Esophagus mucosa (tissue), 1 donor: ENCODE measurements at regions not wholly inside any gene's neighbourhood (a gene's known extent, or its start where the extent isn't known, plus 50 kb on each side); places are given as distances from the start of the nearest gene placed in this dataset.

ENCODE experiments used
- ATAC-seq: fragments of 200-7000 bp; cut with Tn5 transposase; one replicate; pipeline ENCODE4 v1.9.1; 2020
- donor health status: DM: yes; HTN: yes; CAD: no.

DNA sequence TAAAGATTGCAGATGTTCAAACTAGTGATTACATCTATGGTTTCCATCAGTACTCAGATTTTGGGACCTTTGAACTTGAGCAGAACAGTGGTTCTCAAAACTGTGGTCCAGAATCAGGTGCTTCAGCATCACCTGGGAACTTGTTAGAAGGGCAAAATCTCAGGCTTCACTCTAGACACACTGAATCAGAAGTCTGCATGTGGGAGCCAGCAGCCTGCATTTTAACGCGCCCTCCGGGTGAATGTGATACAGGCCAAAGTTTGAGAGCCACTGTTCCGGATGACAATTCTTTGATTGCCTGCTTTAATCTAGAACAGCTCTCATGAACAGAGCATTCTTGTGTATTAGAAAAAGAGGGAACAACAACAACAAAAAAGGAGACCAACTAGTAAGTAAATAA is 261.7 kb downstream of the GPD2 start:
- ATAC-seq = no peak

DNA sequence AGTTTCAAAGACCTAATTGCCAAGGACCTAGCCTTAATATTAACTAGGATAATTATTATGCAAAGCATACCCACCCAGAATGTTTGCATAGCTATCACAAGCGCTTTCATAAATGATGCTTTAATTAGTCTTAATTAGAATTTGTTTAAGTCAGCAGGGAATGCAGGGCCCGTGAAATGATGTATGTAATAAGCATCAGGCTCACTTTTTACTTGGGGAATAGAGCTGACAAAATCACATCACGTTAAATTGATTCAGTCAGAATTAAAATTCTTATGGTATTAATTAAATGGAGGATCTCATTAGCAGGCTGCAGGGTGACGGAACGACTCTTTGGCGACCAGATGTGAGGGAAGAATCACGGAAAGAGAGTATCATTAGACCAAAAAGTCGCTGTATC is 264.5 kb downstream of the GPD2 start:
- ATAC-seq = no peak

DNA sequence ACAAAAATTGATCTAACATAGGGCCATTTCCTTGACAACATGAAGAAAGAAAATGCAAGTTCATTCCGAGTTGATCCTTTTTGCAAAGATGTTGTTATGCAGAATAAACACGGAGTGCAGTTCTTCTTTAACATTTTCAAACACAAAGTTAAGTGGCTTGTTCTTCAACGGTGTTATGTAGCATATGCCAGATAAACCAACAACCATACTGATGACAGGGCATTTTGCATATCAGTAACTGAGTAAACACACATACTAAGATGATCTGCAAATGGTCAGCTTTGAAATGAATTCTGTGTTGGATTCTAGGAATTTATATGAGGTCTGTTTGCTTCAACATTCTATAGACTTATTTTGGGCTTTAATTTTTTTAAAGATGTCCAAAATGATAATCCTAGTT is 266.4 kb downstream of the GPD2 start:
- ATAC-seq = no peak

DNA sequence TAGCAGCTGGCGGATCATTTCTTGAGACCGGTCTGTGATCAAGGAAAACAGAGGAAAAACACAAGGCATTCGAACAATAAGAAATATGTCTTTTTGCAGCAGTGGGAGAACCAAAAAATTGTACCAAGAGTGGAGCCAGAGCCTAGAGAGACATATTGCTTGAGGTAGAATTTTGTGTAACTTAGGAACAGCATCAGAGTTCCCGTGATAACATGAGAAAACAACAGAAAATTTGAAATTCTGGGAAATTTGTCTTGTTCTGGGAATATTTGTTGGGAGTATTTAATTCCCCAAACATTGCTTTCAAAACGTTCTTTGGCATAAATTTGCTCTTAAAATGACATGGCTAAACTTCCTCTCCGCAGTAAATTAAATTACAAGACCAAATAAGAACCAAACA is 267.5 kb downstream of the GPD2 start:
- no peak for ATAC-seq

DNA sequence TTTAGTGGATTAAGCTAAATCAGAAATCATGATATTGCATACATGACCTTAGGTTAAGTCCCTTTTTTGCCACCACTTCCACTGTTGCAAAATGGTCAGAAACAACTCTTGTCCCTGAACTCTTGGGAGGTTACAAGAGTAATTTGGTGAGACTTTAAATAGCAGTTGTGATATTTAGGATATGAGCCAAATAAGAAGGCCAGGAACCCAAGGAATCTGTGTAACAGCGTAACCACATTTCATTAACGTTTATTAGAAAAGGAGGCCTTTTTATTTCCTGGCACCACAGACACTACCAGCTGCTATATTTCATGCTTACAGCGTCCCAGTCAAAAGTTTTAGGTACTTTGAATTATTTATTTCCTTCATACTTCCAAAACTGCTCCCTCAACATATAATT is 268.0 kb downstream of the GPD2 start:
- no peak for ATAC-seq

DNA sequence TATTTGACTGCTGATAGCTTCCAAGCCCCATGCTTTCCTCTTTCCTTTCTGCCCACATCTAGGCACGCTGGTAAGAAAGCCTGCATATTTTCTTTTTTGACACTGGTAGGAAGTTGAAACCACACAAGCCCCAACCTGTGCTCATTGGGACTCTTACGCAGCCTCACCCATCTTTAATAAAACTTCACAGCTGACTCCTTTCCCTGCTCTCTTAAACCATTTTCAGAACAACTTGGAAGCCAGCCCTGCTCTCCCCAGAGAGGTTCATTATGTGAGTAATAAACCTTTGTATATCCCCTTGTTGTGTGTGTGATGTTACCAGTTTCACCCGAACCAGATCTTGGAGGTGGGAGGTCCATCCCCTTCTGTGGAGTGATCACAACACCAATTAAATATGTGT is 268.4 kb downstream of the GPD2 start:
- no peak for ATAC-seq

DNA sequence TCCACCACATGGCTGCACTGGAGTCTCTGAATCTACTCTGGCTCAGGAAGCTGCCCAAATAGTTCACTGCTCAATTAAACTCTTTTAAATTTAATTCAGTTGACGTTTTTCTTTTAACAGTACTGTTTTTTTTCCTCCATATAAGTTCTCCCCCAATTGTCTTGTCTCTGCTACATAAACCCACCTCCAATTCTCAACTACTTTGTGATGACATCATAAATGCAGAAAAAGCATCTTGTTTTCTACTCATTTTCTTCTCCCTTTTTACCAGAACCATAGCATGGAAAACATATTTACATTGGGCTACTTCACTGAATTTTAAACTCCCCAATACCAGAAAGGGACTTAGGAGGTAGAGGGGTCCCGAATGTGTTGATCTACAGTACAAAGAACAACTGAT is 270.4 kb downstream of the GPD2 start:
- ATAC-seq = no peak

DNA sequence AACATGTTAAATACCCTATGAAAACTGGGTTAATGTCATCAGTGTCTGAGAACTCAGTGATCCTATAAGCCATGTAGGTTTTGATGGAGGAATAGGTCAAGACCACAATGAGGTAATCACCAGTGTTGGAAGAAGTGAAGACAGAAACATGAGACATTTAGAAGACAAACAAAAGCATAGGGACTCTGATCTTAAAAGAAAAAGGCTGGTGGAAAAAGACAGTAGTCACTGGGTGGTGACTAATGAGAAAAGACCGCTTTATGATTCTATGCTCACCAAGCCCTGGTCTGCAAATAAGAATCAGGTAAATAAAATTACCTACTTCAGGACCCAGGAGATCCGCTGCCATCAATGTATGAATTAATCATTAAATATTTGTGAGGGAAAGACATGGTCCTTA is 271.9 kb downstream of the GPD2 start:
- no peak for ATAC-seq

DNA sequence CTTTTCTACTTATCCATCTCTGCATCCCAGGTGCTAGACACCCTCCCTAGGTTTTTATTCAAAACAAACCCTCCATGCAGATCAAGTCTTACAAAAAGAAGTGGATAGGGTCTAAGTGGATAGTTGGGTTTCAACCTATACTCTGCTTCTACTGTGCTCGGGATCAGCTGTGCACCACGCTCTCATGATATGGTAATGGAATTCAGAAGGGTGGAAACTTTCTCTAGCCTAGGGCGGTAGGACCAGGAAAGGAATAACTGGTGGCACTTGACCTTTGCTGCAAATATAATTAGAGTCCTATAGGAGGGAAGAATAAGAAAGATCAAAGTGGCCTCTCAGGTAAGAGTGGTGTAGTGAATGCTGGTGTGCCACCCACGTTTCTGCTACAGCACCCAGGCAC is 272.9 kb downstream of the GPD2 start:
- ATAC-seq = no peak

DNA sequence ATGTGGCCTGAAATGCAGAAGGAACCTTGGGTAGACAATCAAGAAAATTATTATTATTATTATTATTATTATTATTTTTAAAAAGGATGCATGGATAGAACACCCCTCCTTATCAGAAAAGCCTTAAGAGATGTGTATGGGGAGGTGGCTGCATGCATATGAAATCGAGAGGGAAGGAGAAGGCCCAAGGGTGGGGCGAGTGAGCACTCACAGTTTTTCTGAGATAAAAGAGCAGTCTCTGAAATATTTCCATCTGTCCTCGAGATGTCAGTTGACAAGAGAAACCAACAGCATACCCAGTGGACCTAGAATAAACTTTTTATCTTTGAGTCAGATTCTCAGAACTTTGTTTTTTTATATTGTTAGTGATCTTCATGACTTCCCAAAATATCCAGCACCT is 282.9 kb downstream of the GPD2 start:
- ATAC-seq = no peak

DNA sequence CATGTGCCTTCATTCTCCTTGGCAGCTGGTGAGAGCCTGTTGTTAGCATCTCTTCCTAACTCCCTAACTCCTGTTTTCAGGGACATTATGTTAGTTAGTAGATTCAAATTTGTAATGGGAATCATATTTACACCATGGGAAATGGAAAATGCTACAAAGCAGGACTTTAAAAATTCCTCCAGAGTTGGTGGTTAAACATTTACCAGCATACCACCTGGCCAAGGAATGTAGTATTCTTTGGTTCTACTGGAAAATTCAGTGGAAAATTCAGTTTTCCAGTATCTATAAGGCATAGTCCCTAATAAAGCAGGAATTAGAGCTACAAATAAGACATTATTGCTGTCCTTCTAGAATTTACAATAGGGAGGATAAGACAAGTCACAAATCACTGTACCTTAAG is 291.7 kb downstream of the GPD2 start:
- no peak for ATAC-seq

DNA sequence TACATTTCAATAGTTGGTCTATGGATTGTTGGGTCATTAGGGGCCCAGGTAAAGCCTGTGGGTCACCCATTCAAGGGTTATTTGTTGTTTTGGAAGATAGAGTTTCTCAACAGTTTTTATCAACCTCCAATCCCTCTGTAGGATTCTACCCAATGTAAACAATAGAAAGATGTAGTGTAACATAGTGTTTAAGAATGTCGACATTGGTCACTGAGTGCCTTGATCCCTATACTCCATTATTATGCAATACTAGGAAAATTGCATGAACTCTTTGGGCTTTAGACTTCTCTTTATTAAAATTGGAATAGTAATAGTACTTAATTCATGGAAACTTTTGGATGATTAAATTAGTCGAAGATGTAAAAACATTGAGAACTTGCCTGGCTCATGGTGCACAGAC is 292.1 kb downstream of the GPD2 start:
- ATAC-seq = no peak

DNA sequence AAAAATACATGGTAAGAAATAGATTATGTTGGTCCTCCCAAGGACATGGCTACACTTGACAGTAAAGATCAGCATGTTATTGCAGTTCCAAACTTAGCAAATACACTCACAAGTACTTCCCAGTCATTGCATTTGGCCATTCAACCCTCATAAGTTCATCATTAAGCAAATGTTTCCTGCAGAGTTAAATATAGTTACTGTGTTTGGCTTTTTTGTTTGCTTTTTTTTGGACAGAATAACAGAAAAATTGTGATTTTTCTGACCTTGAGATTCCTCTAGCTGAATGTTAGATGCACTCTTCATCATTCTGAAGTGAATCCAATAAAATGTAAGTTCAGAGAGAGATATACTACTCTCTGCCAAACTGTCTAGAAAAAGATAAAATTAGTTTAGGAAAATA is 295.3 kb downstream of the GPD2 start:
- ATAC-seq = no peak

DNA sequence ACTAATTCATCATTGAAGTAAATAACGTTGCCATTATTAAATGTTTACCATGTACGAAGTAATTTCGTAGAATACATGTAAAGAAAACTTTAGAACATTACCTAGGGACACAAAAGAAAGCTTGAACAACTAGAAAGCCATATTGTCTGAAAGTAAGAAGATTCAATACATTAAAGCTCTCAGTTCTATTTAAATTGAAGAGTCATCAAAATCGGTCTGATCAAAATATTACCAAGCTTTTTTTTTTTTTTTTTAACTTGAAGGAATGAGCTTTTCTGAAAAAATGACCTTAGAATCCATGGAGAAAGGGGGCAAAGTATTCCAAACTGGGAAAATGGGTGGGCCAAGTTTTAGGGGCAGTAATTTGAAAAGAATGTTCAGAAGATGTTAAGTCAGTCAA is 300.8 kb downstream of the GPD2 start:
- no peak for ATAC-seq

DNA sequence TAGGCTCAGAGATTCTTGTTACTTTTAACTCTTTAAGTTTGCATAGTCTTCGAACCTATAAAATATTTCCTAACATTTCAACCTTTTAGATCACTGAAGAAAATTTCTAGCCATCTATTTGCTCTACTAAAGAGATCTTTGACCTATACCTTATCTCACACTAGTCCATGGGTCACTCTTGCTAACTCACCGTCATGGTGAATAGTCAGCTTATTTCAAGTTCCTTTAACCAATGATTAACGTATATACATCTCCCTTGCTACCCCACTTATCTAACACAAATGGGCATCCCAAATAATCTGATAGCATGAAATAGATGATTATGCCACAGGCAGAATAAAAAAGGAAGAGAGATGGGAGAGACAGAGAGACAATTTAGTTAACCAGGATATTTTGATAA is 303.1 kb downstream of the GPD2 start:
- no peak for ATAC-seq

DNA sequence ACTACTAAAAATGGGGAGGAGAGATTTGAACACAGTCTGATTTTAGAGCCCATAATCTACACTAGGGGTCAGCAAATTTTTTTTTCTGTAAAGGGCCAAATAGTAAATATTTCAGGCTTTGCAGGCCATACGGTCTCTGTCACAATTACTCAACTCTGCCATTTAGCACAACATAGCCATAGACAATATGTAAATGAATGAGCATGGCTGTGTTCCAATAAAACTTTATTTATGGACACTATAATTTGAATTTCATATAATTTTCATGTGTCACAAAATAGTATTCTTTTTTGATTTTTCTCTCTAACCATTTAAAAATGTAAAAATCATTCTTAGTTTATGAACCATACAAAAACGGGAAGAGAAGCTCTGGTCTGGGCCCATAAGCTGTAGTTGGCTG is 309.4 kb downstream of the GPD2 start:
- no peak for ATAC-seq

DNA sequence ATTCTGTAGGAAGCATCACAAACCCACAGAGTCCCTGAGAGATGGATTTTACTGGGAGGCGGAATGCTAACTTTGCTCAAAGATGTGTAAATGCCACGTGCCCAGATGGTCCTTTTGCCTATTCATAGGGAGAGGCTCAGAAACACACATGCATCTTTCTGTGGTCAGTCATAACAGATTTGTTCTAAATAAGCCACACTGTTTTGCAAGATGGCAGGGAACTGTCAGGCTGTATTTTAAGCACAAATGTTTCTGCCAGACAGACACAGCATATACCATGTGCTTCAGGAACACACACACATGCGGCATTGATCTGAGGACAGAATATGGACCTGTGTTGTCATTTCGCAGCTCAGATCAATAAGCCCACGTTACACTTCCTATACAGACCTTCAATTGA is 312.0 kb downstream of the GPD2 start:
- no peak for ATAC-seq

DNA sequence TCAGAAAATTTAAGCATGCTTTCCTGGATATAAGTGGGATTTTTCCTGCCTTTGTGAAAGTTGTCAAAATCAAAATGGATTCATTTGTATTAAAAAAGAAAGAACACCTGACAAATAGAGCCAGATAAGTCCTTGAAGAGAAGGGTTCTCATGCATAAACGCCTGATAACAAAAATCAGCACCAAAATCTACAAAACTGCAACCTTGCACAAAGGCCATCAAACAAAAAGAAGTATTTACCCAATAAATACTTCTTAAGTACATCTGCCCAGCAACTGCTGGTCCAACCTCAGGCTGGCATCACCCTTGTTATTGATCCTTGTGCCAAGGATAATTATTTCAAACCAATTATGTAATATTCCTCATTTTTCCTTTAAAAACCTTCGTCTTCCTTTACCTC is 315.9 kb downstream of the GPD2 start:
- no peak for ATAC-seq

DNA sequence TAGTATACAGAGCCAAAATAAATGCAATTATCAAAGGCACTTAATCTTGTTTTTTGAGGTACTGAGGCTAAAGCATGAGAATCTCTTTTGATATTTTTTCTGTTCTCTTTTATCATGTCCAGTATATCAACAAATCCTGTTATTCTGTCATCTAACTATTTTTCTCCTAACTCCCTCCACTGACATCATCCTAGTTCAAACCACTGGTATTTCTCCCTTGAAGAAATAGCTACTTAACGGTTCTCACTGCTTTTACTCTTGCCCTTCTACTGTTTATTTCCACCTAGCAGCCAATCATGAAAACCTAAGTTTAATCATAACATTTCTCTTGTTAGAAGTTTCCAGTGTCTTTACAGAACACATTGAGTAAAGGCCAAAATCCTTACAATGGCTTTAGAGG is 317.6 kb downstream of the GPD2 start:
- no peak for ATAC-seq

DNA sequence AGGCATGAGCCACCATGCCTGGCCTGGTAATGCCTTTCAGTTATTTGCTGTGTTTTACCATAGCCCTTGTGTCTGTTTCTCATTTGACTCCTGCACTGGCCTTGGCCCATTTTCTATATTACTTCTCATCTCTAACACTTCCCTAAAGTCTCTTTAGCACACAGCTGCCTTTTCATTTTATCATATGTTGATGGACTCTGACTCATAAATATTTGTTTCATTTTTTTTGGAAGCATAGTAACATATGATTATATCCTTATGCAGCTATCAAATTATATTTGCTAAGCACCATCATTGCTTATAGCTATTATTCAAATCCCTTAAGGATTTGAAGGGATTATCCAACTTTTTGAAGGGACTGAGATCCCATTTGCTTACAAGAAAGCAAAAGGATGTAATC is 320.3 kb downstream of the GPD2 start:
- ATAC-seq = no peak

DNA sequence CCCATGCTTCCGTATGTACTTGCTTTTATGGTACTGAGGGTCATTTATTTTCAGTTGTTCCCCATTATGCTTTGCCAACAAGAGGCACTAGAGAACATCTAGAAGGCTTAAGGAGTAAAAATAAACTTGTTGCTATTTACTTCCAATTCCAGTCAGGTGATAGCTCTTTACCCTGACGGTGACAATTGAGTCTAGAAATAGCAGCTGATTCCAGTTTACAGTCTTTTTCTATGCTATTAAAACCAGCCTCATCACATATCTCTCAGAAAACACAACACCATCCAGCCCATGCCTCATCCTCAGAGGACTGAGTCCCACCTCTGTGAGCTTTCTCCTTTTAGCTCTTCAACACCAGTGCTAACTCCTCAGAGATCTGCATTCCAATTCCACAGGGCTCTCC is 327.0 kb downstream of the GPD2 start:
- ATAC-seq = no peak

DNA sequence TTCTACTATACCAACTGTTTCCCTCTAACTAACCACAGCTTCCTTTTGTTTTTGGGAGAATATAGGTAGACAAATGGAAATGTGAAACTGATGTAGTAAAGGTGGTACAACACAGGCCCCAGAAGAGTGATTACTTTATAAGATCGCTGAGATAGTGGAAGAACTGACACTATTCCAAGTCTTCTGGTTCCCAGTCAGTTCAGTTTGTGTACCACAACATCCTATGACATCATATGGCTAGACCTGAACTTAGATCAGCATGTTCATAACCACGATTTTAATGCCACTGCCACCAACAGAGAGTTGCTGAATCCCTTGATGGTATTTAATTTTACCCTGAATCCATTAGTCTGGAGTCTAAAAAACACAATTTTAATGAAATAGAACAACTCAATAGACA is 328.9 kb downstream of the GPD2 start:
- no peak for ATAC-seq

DNA sequence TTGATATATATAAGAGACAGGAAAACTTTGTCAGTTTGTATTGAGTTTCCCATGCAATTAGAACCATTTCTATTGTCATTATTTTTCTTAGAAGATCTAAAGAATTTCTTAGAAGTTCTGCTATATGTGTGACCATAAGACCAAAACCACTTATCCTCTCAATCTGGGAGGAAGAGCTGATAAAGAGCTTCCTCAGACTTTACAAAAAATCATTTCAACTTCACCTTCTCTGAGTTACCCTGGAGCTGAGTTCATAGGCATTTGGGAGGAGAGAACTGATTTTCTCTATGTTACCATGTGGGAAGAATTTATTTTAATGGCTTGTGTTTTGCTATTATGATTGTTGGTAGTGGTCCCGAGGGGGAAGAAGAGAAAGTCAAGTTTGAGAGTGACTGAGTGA is 329.3 kb downstream of the GPD2 start:
- no peak for ATAC-seq

DNA sequence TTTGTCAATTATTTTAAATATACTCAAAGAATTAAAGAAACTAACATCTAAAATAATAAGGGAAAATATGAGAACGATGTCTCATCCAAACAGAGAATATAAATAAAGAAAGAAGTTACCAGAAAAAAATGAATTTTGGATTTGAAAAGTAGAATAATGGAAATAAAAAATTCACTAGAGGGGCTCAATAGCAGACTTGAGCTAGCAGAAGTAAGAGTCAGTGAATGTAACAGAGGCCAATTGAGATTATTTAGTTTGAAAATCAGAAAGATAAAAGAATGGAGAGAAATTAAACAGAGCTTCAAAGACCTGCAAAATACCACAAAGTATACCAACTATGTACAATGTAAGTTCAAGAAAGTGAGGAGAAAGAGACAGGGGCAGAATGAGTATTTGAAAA is 333.6 kb downstream of the GPD2 start:
- no peak for ATAC-seq

DNA sequence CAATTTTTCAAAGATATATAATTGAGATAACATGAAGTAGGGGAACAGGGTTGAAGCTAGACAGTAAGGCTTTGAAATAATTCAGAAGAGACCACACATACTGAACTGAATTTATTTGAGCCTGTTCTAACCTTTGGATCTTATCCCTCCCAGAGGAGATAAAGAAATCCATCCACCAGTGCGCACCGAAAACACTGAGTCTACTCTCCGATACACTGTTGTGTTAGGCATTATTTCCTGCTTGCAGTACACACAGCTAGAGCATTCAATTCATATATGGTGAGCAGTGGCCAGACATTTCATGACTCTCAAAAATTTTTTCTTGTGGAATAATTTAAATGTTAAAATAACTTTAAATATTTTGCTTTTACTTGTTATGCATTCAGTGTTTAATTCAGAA is 342.7 kb downstream of the GPD2 start:
- no peak for ATAC-seq

DNA sequence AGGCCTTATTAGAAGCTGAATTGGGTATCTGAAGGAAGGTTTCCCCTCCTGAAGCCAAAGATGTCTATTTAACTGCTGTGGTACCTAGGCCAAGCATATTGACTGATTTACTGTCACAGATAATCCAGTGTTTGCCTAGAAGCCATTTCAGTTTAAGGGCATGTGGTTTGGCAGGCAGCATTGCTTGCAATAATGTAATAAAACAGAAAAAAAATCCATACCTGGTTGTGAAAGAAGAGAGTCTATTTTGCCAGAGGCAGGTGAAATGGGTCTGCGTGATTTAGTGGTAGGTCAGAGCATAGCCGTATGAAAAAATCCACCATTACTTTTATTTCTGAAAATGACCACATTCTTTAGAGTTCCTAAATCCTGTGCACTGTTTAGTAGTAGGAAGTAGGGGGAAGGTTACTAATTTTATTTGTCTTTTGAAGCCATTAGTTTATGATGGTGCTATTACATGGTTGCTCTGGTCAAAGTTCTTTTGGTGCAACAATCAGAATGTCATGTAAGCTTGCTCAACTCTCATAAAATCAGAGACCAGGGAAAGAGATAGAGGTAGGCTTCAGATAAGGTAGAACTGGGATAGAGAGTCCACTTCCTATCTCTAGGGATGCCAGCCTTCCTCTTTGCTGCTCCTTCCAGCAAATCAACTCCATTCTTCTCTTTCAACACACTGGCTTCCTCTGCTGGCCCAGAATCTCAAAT is 343.4 kb downstream of the GPD2 start:
- ATAC-seq = no peak
